ENCODE measurements at regions not wholly inside any gene's neighbourhood (a gene's known extent, or its start where the extent isn't known, plus 50 kb on each side); places are given as distances from the start of the nearest gene placed in this dataset.

DNA sequence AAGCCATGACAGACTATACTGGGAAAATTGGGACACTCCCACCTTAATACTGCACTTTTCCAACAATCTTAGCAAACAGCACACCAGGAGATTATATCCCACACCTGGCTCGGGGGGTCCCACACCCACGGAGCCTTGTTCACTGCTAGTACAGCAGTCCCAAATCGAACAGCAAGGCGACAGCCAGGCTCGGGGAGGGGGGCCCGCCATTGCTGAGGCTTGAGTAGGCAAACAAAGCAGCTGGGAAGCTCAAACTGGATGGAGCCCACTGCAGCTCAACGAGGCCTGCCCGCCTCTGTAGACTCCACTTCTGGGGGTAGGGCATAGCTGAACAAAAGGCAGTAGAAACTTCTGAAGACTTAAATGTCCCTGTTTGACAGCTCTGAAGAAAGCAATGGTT lies 118.3 kb downstream of the MAGEB5 start:
- DNase-seq: no peak

DNA sequence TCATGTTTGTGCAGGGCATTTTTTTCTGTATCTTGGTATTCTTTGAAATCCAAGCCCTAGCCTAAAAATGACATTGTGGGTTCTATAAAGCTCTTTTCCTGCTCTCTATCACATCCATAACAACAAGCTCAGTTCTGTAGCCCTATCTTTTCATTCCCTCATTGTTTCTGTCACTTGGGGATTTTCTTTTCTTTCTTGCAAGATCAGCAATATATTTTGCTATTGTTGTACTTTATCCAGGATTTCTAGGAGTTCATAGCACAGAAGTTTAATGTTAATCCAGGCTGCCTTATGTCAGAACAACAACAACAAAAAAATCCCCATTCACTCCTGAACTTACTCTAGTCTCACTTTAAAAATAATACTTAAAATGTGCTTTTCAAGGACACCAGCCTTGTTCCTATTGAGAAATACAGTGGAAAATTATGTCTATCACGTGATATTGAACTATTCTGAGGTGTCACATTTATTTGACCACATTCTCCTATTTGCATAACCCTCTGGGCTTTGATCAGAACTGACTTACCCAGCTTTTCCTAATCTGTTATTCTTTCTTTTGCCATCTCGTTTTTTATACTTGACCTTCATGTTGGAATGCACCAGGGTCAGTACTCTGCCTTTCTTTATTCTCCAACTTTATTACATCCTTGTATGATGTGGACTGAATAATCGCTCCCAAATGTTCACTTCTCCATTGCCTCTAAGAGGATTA lies 112.8 kb downstream of the MAGEB5 start:
- DNase-seq: no peak

DNA sequence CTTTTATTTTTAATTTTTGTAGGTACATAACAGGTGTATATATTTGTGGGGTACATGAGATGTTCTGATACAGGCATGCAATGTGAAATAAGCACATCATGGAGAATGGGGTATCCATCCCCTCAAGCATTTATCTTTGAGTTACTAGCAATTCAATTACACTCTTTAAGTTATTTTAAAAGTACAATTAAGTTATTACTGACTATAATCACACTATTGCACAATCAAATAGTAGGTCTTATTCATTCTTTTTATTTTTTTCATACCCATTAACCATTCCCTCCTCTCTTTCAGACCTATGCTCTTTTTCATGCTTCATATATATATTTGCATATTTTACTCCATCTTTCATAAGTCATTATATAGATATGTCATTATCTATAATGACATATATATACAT lies 93.3 kb downstream of the MAGEB5 start:
- DNase-seq: no peak

DNA sequence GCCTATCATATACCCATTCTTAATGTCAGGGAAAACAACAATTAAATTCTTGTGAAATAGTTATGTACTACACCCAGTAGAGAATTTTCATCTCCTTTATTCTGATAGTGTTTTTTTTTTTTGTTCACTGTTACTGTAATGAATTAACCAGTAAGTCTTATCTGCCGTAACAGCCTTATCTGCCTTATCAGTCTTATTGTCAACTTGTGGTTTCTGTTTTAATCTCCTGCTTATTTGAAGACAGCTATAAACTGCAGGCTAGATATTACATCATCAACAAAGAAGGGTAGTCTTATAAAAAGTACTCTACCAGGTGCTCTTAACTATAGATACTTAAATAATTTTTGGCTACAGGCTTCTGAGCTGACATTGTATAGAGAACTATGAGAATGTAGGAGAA lies 79.5 kb downstream of the MAGEB5 start:
- DNase-seq: no peak

DNA sequence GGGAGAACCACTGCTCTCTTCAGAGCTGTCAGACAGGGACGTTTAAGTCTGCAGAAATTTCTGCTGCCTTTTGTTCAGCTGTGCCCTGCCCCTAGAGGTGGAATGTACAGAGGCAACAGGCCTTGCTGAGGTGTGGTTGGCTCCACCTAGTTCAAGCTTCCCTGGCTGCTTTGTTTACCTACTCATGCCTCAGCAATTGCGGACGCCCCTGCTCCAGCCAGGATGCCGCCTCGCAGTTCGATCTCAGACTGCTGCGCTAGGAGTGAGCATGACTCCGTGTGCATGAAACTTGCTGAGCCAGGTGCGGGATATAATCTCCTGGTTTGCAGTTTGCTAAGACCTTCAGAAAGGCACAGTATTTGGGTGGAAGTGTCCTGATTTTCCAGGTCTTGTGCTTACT lies 70.9 kb downstream of the MAGEB5 start:
- no peak for DNase-seq

Measured in NCI-H2081 (cell line).